Fibroblast of the aortic adventitia (primary cell): ENCODE measurements at regions not wholly inside any gene's neighbourhood (a gene's known extent, or its start where the extent isn't known, plus 50 kb on each side); places are given as distances from the start of the nearest gene placed in this dataset.

Experiments
- DNase-seq: peaks from one replicate; pipeline ENCODE4 v3.0.0-alpha.2; 2010; ENCODE audit warnings: low read depth
- H3K4me3 ChIP-seq: 2 replicates; pipeline ENCODE4 v1.5.1; 2011; ENCODE audit warnings: low read depth, mild to moderate bottlenecking, control low read depth, low read length, moderate library complexity
- CTCF ChIP-seq: IDR thresholded peaks from 2 replicates; pipeline ENCODE4 v1.5.1; 2011; ENCODE audit warnings: mild to moderate bottlenecking, low read length, control low read depth, inconsistent platforms; ENCODE audit not compliant: insufficient read depth

GRCh38 chr2:8368463-8368862 lies 313.4 kb upstream of the ID2 start:
- no peak for TF ChIP-seq CTCF
- no peak overlapping the region for H3K4me3 ChIP-seq
- DNase-seq = no peak

GRCh38 chr2:8369522-8369921 lies 312.3 kb upstream of the ID2 start:
- no peak overlapping the region for H3K4me3 ChIP-seq
- DNase-seq = no peak
- no peak for TF ChIP-seq CTCF

- no peak overlapping the region for H3K4me3 ChIP-seq
- DNase-seq = no peak
- TF ChIP-seq CTCF = no peak
These were observed 311.5 kb upstream of the ID2 start for GRCh38 chr2:8370258-8370802.

- no peak for TF ChIP-seq CTCF
- DNase-seq = no peak
- no peak overlapping the region for H3K4me3 ChIP-seq
These were observed 310.2 kb upstream of the ID2 start for GRCh38 chr2:8371653-8372052.

- no peak for TF ChIP-seq CTCF
- no peak for DNase-seq
- H3K4me3 ChIP-seq = no peak overlapping the region
These were observed 307.1 kb upstream of the ID2 start for GRCh38 chr2:8374782-8375181.

- no peak for TF ChIP-seq CTCF
- no peak for DNase-seq
- no peak overlapping the region for H3K4me3 ChIP-seq
These were observed 305.0 kb upstream of the ID2 start for GRCh38 chr2:8376603-8377410.
